ENCODE measurements at regions not wholly inside any gene's neighbourhood (a gene's known extent, or its start where the extent isn't known, plus 50 kb on each side); places are given as distances from the start of the nearest gene placed in this dataset.
A peak's percentile ranks its signal among the peaks of the same experiment; 100 is the strongest.

DNA sequence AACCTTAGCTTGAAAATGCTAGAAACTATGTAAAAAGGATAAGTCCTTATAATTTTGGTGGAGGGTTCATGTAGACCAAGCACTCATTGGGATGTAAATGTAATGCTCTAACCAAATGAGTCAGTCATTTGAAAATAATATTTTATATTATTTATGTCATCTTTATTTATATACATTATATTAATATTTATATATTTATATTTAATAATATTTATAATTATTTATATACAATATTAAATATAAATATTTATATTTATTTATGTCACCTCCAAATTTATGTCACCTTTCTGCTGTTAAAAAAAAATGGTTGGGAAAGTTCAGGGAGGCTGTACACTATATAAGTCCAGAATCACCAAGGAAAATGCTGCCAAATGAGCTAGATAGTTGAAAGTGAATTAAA, 254.3 kb downstream of the FIGN start:
- Histone ChIP-seq H3K9ac (ENCODE audit: low read length in 3 of 3) (no peak overlapping the region), H3K36me3 (ENCODE audit: control insufficient read depth in 2 of 3, insufficient read depth in 3 of 3, low read length in 3 of 3) (no peaks in the 10 kb centered on the region), H3K27me3 (ENCODE audit: control insufficient read depth, insufficient read depth, low read length) (no peaks in the 10 kb centered on the region), H3K27ac (ENCODE audit: low read depth in 2 of 2, low read length in 2 of 2) (no peak overlapping the region), H3K9me3 (ENCODE audit: control insufficient read depth in 2 of 3, insufficient read depth in 1 of 3, low read length in 3 of 3) (no peaks in the 10 kb centered on the region), H3K4me1 (ENCODE audit: control insufficient read depth in 2 of 3, insufficient read depth in 2 of 3, low read depth in 1 of 3, low read length in 3 of 3) (no peaks in the 10 kb centered on the region), H3K4me3 (ENCODE audit: low read length in 3 of 3) (no peak overlapping the region)
- no peak for DNase-seq
- intact Hi-C loops (cut with DNase I) = no loop called here
- peak; percentile 59 for FAIRE-seq
- TF ChIP-seq, protein P1, sequence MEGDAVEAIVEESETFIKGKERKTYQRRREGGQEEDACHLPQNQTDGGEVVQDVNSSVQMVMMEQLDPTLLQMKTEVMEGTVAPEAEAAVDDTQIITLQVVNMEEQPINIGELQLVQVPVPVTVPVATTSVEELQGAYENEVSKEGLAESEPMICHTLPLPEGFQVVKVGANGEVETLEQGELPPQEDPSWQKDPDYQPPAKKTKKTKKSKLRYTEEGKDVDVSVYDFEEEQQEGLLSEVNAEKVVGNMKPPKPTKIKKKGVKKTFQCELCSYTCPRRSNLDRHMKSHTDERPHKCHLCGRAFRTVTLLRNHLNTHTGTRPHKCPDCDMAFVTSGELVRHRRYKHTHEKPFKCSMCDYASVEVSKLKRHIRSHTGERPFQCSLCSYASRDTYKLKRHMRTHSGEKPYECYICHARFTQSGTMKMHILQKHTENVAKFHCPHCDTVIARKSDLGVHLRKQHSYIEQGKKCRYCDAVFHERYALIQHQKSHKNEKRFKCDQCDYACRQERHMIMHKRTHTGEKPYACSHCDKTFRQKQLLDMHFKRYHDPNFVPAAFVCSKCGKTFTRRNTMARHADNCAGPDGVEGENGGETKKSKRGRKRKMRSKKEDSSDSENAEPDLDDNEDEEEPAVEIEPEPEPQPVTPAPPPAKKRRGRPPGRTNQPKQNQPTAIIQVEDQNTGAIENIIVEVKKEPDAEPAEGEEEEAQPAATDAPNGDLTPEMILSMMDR (IDR thresholded peaks at IDR 0.05; ENCODE audit: borderline replicate concordance, extremely low read depth, insufficient read depth) = no peak

DNA sequence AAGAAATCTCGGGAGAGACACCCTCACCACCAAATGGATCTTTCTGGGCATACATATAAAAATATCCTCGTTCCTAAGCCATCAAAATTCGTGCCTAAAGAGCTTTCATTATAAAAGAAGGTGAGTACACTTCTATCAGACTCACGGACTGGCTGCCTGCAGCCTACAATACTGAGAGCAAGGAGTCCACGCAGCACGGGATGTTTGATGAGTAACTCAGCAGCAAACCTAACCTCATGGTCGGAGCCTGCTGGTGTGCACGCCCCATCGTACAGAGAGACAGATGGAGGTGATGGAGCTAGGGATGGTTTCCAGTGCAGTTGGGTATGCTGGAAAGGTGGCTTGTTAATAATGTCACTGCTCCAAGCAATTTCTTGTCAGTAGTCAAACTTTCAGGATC, 256.2 kb downstream of the FIGN start:
- H3K4me3 ChIP-seq (ENCODE audit: low read length in 3 of 3) = no peak overlapping the region
- H3K27ac ChIP-seq (ENCODE audit: low read depth in 2 of 2, low read length in 2 of 2) = no peak overlapping the region
- TF ChIP-seq, protein P1 (IDR thresholded peaks at IDR 0.05; ENCODE audit: borderline replicate concordance, extremely low read depth, insufficient read depth) = no peak
- H3K36me3 ChIP-seq (ENCODE audit: control insufficient read depth in 2 of 3, insufficient read depth in 3 of 3, low read length in 3 of 3) = no peaks in the 10 kb centered on the region
- H3K27me3 ChIP-seq (ENCODE audit: control insufficient read depth, insufficient read depth, low read length) = no peaks in the 10 kb centered on the region
- no peaks in the 10 kb centered on the region for H3K4me1 ChIP-seq (ENCODE audit: control insufficient read depth in 2 of 3, insufficient read depth in 2 of 3, low read depth in 1 of 3, low read length in 3 of 3)
- FAIRE-seq = no peak
- intact Hi-C loops (cut with DNase I) = no loop called here
- H3K9me3 ChIP-seq (ENCODE audit: control insufficient read depth in 2 of 3, insufficient read depth in 1 of 3, low read length in 3 of 3) = no peaks in the 10 kb centered on the region
- H3K9ac ChIP-seq (ENCODE audit: low read length in 3 of 3) = no peak overlapping the region
- DNase-seq = no peak

DNA sequence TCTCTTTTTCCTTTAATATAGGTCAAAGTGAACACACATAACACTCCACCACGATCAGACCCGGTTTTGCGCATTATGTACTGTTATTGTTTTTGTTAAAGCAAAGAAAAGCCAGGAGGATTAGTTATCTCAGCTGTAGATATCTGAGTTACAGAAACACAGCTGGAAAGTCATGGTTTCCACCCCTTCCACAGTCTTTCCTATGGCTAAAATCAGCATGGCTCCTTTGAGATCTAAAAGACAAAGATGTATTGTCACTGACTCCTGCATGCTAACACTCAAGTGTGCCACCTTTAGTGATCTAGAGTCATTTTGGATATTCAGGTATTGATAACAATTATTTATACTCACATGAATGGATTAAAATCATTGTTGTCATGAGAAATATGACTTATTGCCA, 260.0 kb downstream of the FIGN start:
- Histone ChIP-seq H3K4me3 (ENCODE audit: low read length in 3 of 3) (no peak overlapping the region), H3K36me3 (ENCODE audit: control insufficient read depth in 2 of 3, insufficient read depth in 3 of 3, low read length in 3 of 3) (no peaks in the 10 kb centered on the region), H3K27me3 (ENCODE audit: control insufficient read depth, insufficient read depth, low read length) (no peaks in the 10 kb centered on the region), H3K4me1 (ENCODE audit: control insufficient read depth in 2 of 3, insufficient read depth in 2 of 3, low read depth in 1 of 3, low read length in 3 of 3) (no peaks in the 10 kb centered on the region), H3K27ac (ENCODE audit: low read depth in 2 of 2, low read length in 2 of 2) (no peak overlapping the region), H3K9ac (ENCODE audit: low read length in 3 of 3) (no peak overlapping the region), H3K9me3 (ENCODE audit: control insufficient read depth in 2 of 3, insufficient read depth in 1 of 3, low read length in 3 of 3) (no peaks in the 10 kb centered on the region)
- intact Hi-C loops (cut with DNase I) = no loop called here
- FAIRE-seq (no peak), DNase-seq (no peak)
- TF ChIP-seq, protein P1 (IDR thresholded peaks at IDR 0.05; ENCODE audit: borderline replicate concordance, extremely low read depth, insufficient read depth) = no peak

DNA sequence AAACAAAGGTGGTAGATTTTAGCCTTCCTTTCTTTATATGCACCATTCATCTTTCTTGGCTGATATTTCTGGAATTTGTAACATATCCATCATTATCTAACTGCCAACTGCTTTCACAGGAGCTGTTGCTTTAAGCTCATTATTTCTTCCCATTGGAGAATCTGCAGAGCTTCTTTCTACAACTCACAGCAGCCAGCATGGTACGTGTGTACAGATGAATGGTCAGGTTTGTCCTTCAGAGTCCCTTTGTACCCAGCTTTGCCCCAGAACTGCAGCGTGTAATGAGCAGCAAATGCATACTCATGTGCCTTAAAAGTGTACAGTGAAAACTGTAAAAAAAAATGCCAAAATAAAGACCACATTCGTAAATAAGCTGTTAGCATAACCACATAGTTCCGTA, 260.9 kb downstream of the FIGN start:
- Histone ChIP-seq H3K4me3 (ENCODE audit: low read length in 3 of 3) (no peak overlapping the region), H3K27ac (ENCODE audit: low read depth in 2 of 2, low read length in 2 of 2) (no peak overlapping the region), H3K9ac (ENCODE audit: low read length in 3 of 3) (no peak overlapping the region), H3K4me1 (ENCODE audit: control insufficient read depth in 2 of 3, insufficient read depth in 2 of 3, low read depth in 1 of 3, low read length in 3 of 3) (no peaks in the 10 kb centered on the region), H3K27me3 (ENCODE audit: control insufficient read depth, insufficient read depth, low read length) (no peaks in the 10 kb centered on the region), H3K36me3 (ENCODE audit: control insufficient read depth in 2 of 3, insufficient read depth in 3 of 3, low read length in 3 of 3) (no peaks in the 10 kb centered on the region), H3K9me3 (ENCODE audit: control insufficient read depth in 2 of 3, insufficient read depth in 1 of 3, low read length in 3 of 3) (no peaks in the 10 kb centered on the region)
- TF ChIP-seq, protein P1 (IDR thresholded peaks at IDR 0.05; ENCODE audit: borderline replicate concordance, extremely low read depth, insufficient read depth) = no peak
- FAIRE-seq (no peak), DNase-seq (no peak)
- intact Hi-C loops (cut with DNase I) = no loop called here
